ENCODE measurements at regions not wholly inside any gene's neighbourhood (a gene's known extent, or its start where the extent isn't known, plus 50 kb on each side); places are given as distances from the start of the nearest gene placed in this dataset.

DNA sequence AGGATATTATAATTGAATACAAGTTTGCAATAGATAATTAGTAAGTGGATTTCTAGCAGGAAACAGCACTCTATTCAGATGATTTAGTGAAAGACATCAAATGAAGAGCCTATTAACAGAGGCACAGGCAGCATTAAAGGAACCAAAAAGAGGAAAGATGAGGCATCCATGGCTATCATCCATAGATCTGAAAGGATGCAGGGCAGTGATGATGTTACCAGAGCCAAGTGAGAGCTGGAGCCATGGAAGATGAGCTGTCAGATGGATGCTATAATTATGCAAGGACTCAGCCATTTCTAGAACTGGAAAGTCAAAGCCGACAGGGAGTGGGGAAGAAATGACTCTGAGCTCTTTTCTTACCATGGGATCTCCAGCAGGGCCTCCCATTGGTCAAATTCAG is 66.8 kb upstream of the ANKEF1 start:
- TF ChIP-seq CTCF (IDR thresholded peaks at IDR 0.05; ENCODE audit: low read depth, low read length, poor library complexity, severe bottlenecking) (no peak), EZH2phosphoT487 (IDR thresholded peaks at IDR 0.05; ENCODE audit: borderline replicate concordance, low read length) (no peak)

All from DOHH2 (cell line).